Activated CD8-positive, alpha-beta memory T cell treated with anti-CD3 and anti-CD28 coated beads, Interleukin-2, amount 10 ng/mL, durations not matched to agents 7 days and 5 days (primary cell): ENCODE measurements at regions not wholly inside any gene's neighbourhood (a gene's known extent, or its start where the extent isn't known, plus 50 kb on each side); places are given as distances from the start of the nearest gene placed in this dataset.

ENCODE experiments used
- ATAC-seq: fragments of 150-1000 bp; cut with Tn5 transposase; one replicate; pipeline ENCODE4 v1.10.0; 2021; ENCODE audit warnings: moderate library complexity
- CTCF ChIA-PET: fragments of 350-600 bp; sonication (Branson Sonifier 250); formaldehyde crosslinking; loops from one replicate; lab custom pipeline; 2021; ENCODE audit warnings: antibody characterized with exemption; lab: Charles Lee
- DNase-seq: peaks from one replicate; pipeline ENCODE4 v3.0.0-alpha.2; 2020
- H3K27ac Mint-ChIP-seq: one replicate; pipeline ENCODE4 v1.8.0; 2021; ENCODE audit warnings: mild to moderate bottlenecking, mixed read lengths
- H3K27me3 Mint-ChIP-seq: one replicate; pipeline ENCODE4 v1.8.0; 2021; ENCODE audit warnings: mixed read lengths
- H3K36me3 Mint-ChIP-seq: one replicate; pipeline ENCODE4 v1.8.0; 2021; ENCODE audit warnings: mild to moderate bottlenecking, mixed read lengths
- H3K4me1 Mint-ChIP-seq: one replicate; pipeline ENCODE4 v1.8.0; 2021; ENCODE audit warnings: mixed read lengths
- H3K4me3 Mint-ChIP-seq: one replicate; pipeline ENCODE4 v1.8.0; 2021; ENCODE audit warnings: mild to moderate bottlenecking, moderate library complexity, mixed read lengths
- H3K9me3 Mint-ChIP-seq: one replicate; pipeline ENCODE4 v1.8.0; 2022; ENCODE audit warnings: low read depth, mixed read lengths

- CTCF ChIA-PET, result no interaction called here
- Mint-ChIP-seq H3K4me3 (no peak overlapping the region), H3K4me1 (no peaks in the 10 kb centered on the region), H3K27me3 (no peaks in the 10 kb centered on the region), H3K9me3 (peaks cover 2% of the 10 kb centered on the region), H3K36me3 (peaks cover 2% of the 10 kb centered on the region), H3K27ac (no peak overlapping the region)
- no peak for ATAC-seq
- no peak for DNase-seq
These were observed 186.8 kb downstream of the BTG1 start for GRCh38 chr12:91958816-91959215.

DNA sequence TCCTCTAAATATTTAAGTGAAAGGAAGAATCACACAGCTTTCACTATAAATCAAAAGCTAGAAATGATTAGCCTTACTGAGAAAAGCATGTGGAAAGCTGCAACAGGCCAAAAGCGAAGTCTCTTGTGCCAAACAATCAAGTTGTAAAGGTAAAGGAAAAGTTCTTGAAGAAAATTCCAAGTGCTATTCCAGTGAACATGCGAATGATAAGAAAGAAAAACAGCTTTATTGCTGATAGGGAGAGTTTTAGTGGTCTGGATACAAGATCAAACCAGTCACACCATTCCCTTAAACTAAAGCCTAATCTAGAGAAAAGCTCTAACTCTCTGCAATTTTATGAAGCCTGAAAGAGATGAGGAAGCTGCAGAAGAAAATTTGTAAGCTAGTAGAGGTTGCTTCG lies 190.9 kb downstream of the BTG1 start:
- H3K36me3 Mint-ChIP-seq, result no peaks in the 10 kb centered on the region
- no peak overlapping the region for H3K4me3 Mint-ChIP-seq
- no peak for ATAC-seq
- no peaks in the 10 kb centered on the region for H3K27me3 Mint-ChIP-seq
- H3K9me3 Mint-ChIP-seq, result no peaks in the 10 kb centered on the region
- CTCF ChIA-PET, result interaction anchor here (0.8 kb wide), 1 partner anchor 143 kb away, joined by 4 read pairs; no protein-coding TSS in a partner anchor
- no peaks in the 10 kb centered on the region for H3K4me1 Mint-ChIP-seq
- H3K27ac Mint-ChIP-seq, result no peak overlapping the region
- no peak for DNase-seq

GRCh38 chr12:91954326-91954725 lies 191.3 kb downstream of the BTG1 start:
- CTCF ChIA-PET, result interaction anchor here (0.8 kb wide), 1 partner anchor 142 kb away, joined by 4 read pairs; no protein-coding TSS in a partner anchor
- Mint-ChIP-seq H3K36me3 (no peaks in the 10 kb centered on the region), H3K9me3 (no peaks in the 10 kb centered on the region), H3K4me1 (peaks cover 2% of the 10 kb centered on the region), H3K4me3 (no peak overlapping the region), H3K27me3 (no peaks in the 10 kb centered on the region), H3K27ac (no peak overlapping the region)
- ATAC-seq (no peak), DNase-seq (no peak)

DNA sequence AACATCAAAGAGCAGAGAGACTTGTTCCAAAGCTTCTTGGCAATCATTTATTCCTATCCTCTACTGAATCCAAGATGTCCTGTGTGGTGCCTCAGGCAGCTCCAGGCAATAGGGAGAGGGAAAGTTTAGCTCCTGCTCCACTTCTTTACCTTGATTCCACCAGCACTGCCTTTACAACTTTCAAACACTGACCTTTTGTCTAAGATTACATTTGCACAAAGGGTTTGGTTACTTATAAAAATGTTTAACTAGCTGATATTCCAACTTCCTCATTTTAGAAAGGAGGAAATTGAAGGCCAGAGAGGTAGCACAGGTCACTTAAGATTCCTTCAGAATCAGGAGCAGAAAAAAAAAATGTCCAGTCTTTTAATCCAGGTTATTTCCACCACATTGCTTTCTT lies 192.7 kb downstream of the BTG1 start:
- CTCF ChIA-PET, result no interaction called here
- H3K36me3 Mint-ChIP-seq, result no peaks in the 10 kb centered on the region
- no peak overlapping the region for H3K4me3 Mint-ChIP-seq
- peaks cover 7% of the 10 kb centered on the region for H3K4me1 Mint-ChIP-seq
- H3K9me3 Mint-ChIP-seq, result no peaks in the 10 kb centered on the region
- H3K27ac Mint-ChIP-seq, result no peak overlapping the region
- no peak for DNase-seq
- no peaks in the 10 kb centered on the region for H3K27me3 Mint-ChIP-seq
- ATAC-seq, result no peak

- Mint-ChIP-seq H3K36me3 (peaks cover 2% of the 10 kb centered on the region), H3K27me3 (no peaks in the 10 kb centered on the region), H3K4me1 (peaks cover 13% of the 10 kb centered on the region), H3K4me3 (no peak overlapping the region), H3K27ac (no peak overlapping the region), H3K9me3 (no peaks in the 10 kb centered on the region)
- CTCF ChIA-PET, result no interaction called here
- DNase-seq, result no peak
- ATAC-seq, result no peak
These were observed 194.1 kb downstream of the BTG1 start for GRCh38 chr12:91951571-91951970.

DNA sequence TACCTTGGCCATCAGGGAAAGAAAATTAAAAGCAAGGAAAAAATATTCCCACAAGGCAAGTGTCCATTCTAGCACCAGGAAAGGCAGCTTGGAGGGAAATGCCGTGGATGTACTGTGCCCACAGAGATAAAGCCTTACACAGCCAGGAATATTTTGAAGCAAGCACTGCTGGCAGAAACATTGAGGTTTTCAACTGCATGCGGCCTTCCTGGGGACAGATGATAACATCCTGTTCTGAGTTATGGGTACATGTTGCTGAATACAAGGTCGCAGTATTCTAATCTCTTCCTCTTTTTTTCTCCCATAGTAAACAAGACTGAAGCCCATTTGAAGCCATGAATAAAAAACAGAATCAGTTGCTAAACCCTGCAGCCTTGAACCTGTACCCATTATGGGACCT lies 197.1 kb downstream of the BTG1 start:
- H3K4me1 Mint-ChIP-seq, result peaks cover 13% of the 10 kb centered on the region
- H3K27ac Mint-ChIP-seq, result no peak overlapping the region
- no peaks in the 10 kb centered on the region for H3K9me3 Mint-ChIP-seq
- H3K36me3 Mint-ChIP-seq, result peaks cover 2% of the 10 kb centered on the region
- CTCF ChIA-PET, result no interaction called here
- no peak overlapping the region for H3K4me3 Mint-ChIP-seq
- no peaks in the 10 kb centered on the region for H3K27me3 Mint-ChIP-seq
- no peak for DNase-seq
- no peak for ATAC-seq

- CTCF ChIA-PET, result no interaction called here
These were observed 198.2 kb downstream of the BTG1 start for GRCh38 chr12:91947459-91947858.

GRCh38 chr12:91944637-91945036 lies 201.0 kb downstream of the BTG1 start:
- H3K27ac Mint-ChIP-seq, result no peak overlapping the region
- H3K9me3 Mint-ChIP-seq, result no peaks in the 10 kb centered on the region
- no peak overlapping the region for H3K4me3 Mint-ChIP-seq
- DNase-seq, result no peak
- peaks cover 13% of the 10 kb centered on the region for H3K4me1 Mint-ChIP-seq
- CTCF ChIA-PET, result no interaction called here
- no peaks in the 10 kb centered on the region for H3K27me3 Mint-ChIP-seq
- no peak for ATAC-seq
- peaks cover 5% of the 10 kb centered on the region for H3K36me3 Mint-ChIP-seq

More at GRCh38 chr12:91947459-91947858, 198.2 kb downstream of the BTG1 start:
- no peak for DNase-seq
- no peak overlapping the region for H3K4me3 Mint-ChIP-seq
- H3K27ac Mint-ChIP-seq, result no peak overlapping the region
- H3K36me3 Mint-ChIP-seq, result peaks cover 5% of the 10 kb centered on the region
- H3K27me3 Mint-ChIP-seq, result no peaks in the 10 kb centered on the region
- peak; percentile 45 for ATAC-seq
- H3K9me3 Mint-ChIP-seq, result no peaks in the 10 kb centered on the region
- peaks cover 13% of the 10 kb centered on the region for H3K4me1 Mint-ChIP-seq

- CTCF ChIA-PET, result no interaction called here
- no peak for DNase-seq
These were observed 204.6 kb downstream of the BTG1 start for GRCh38 chr12:91940826-91941570.

DNA sequence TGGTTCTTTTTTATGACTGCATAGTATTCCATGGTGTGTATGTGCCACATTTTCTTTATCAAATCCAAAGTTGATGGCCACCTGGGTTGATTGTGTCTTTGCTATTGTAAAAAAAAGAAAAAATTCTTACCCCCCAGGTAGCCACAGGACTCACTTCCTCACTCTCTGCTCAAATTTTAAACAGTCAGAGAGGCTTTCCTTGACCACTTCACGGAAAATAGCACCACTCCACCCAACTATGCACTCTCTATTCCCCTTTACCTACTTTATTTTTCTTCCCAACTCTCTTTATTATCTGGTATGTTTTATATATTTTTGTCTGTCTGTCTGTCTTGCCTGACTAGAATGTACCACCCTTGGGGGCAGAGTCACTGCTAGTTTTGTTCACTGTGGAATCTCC lies 205.3 kb downstream of the BTG1 start:
- no peaks in the 10 kb centered on the region for H3K4me1 Mint-ChIP-seq
- no peak overlapping the region for H3K4me3 Mint-ChIP-seq
- CTCF ChIA-PET, result no interaction called here
- ATAC-seq (no peak), DNase-seq (no peak)
- no peak overlapping the region for H3K27ac Mint-ChIP-seq
- no peaks in the 10 kb centered on the region for H3K27me3 Mint-ChIP-seq
- H3K9me3 Mint-ChIP-seq, result no peaks in the 10 kb centered on the region
- peaks cover 2% of the 10 kb centered on the region for H3K36me3 Mint-ChIP-seq

More at GRCh38 chr12:91940826-91941570, 204.6 kb downstream of the BTG1 start:
- Mint-ChIP-seq H3K27me3 (no peaks in the 10 kb centered on the region), H3K4me1 (no peaks in the 10 kb centered on the region), H3K9me3 (no peaks in the 10 kb centered on the region), H3K36me3 (peaks cover 2% of the 10 kb centered on the region), H3K4me3 (no peak overlapping the region), H3K27ac (no peak overlapping the region)
- no peak for ATAC-seq

GRCh38 chr12:91937706-91938105 lies 207.9 kb downstream of the BTG1 start:
- Mint-ChIP-seq H3K27me3 (no peaks in the 10 kb centered on the region), H3K4me1 (no peaks in the 10 kb centered on the region), H3K27ac (no peak overlapping the region), H3K9me3 (no peaks in the 10 kb centered on the region), H3K36me3 (no peaks in the 10 kb centered on the region), H3K4me3 (no peak overlapping the region)
- DNase-seq, result no peak
- CTCF ChIA-PET, result no interaction called here
- ATAC-seq, result no peak

DNA sequence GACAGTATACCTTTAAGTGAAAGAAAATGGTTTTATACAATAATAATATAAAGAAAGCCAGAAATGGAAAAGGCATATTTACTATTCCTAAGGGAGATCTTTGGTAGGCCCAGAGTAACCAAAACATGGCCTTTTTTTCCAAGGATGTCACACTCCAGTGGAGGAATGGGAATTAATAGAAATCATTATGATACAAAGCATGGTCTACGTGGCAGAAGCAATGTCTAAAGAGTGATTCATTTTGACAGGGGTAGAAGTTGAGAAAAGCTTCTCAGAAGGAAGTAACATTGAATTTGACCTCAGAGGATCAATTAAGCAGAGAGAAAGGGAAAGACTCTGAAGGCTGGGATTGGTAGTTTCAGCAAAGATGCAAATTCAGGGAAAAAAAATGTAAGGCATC lies 208.6 kb downstream of the BTG1 start:
- Mint-ChIP-seq H3K36me3 (no peaks in the 10 kb centered on the region), H3K4me3 (no peak overlapping the region), H3K27me3 (no peaks in the 10 kb centered on the region), H3K4me1 (no peaks in the 10 kb centered on the region), H3K27ac (no peak overlapping the region), H3K9me3 (no peaks in the 10 kb centered on the region)
- DNase-seq (no peak), ATAC-seq (no peak)
- CTCF ChIA-PET, result no interaction called here

DNA sequence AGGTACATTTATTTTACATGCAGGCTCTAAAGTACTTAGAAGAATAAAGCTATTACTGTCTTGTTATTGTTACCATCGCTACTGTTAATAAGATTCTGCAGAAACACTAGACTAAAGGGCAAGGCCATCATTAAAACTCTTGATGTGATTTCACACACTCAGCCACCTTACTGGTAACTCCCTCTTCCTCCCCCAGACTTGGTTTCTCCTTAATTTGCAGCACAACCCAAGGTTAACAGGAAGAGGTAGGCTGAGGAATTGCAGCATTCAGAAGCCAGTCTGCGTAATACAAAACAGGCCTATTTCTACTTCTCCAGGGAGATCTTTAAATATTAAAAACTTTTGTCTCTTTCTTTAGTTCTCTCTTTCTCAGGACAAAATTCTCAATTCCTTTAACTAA lies 210.3 kb downstream of the BTG1 start:
- DNase-seq (no peak), ATAC-seq (no peak)
- no peaks in the 10 kb centered on the region for H3K27me3 Mint-ChIP-seq
- H3K9me3 Mint-ChIP-seq, result no peaks in the 10 kb centered on the region
- no peaks in the 10 kb centered on the region for H3K4me1 Mint-ChIP-seq
- no peak overlapping the region for H3K27ac Mint-ChIP-seq
- CTCF ChIA-PET, result no interaction called here
- H3K4me3 Mint-ChIP-seq, result no peak overlapping the region
- H3K36me3 Mint-ChIP-seq, result no peaks in the 10 kb centered on the region

DNA sequence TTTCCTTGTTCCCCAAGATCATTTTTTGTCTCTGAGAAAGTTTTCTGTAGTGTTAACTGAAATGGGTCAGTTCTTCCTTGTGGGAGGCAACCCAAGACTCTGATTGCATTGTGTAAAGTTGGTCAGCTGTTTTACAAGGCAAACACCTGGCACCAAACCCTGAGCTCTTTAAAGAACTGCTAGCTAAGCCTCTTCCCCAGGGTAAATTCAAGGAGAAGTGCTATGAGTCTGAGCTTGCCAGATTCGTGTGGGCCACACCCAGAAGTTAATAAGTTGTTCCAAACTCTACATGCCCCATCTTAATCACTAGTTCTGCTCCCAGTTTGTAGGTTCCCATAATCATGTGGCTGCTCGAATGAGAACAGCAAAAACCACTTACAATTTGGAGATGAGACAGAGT lies 214.5 kb downstream of the BTG1 start:
- ATAC-seq (no peak), DNase-seq (no peak)
- no peak overlapping the region for H3K4me3 Mint-ChIP-seq
- no peaks in the 10 kb centered on the region for H3K9me3 Mint-ChIP-seq
- CTCF ChIA-PET, result interaction anchor here (1.6 to 2.0 kb wide), 2 partner anchors 8 to 14 kb away, joined by 4 to 6 read pairs; no protein-coding TSS in a partner anchor
- no peak overlapping the region for H3K27ac Mint-ChIP-seq
- no peaks in the 10 kb centered on the region for H3K27me3 Mint-ChIP-seq
- H3K36me3 Mint-ChIP-seq, result no peaks in the 10 kb centered on the region
- no peaks in the 10 kb centered on the region for H3K4me1 Mint-ChIP-seq
